GM18502 (cell line): ENCODE measurements at regions not wholly inside any gene's neighbourhood (a gene's known extent, or its start where the extent isn't known, plus 50 kb on each side); places are given as distances from the start of the nearest gene placed in this dataset.

Experiments used
- ATAC-seq: cut with Tn5 transposase; IDR thresholded peaks from one replicate; pipeline ENCODE4 v1.9.1; 2021; ENCODE audit warnings: mild to moderate bottlenecking; ENCODE audit not compliant: unreplicated experiment, poor library complexity

DNA sequence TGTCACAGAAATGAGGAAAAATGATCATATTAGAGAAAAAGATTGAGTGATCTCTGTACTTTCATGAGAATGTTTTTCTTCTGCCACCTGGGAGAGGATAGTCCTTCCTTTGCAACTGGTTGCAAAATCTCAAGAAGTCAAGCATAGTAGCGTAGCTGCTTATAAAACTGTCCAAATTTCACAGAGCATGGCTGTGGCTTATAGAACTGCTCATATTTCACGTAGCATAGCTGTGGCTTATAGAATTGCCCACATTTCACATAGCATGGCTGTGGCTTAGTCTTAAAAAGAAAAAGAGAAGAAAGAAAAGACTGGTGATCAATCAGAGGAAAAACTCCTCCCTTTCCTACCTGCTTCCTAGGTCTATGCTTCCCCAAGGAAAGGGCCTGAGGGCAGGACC is 329.5 kb downstream of the SIPA1L2 start:
- no peak for ATAC-seq

DNA sequence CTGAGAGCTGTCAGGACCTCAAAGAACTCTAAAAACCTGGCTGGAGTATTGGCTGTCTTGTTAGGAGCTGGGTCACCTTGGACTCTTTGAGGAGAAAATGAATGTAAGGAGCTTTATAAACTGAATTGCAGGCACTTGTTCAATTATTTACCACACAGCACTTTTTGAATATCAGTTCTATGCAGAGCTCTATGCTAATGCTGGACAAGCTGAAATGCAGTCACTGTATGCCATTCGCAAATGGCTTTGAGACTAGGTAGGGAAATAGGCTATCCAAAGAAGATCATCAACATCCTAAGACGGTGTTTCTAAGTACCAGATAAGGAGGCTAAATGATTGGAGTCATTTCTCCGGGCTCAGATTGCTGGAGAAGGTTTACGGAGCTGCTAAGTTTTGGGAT is 333.5 kb downstream of the SIPA1L2 start:
- ATAC-seq: no peak

DNA sequence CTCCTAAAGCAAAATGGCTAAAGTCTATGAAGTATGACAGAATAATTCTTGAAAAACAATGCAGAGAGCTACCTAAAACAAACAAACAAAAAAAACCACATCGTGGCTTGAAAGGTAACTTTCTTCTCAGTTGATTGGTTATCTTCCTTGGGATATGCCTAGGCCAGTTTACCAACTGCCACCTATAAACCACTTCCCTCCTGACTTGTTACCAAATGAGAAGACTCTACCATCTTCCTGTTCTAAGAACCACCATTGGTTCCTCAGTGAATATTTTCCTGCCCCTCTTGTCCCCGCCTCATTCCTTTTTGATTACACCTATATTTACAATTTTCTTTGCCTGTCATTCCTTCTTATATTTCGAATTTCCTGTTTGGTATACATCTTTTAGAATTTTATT is 336.6 kb downstream of the SIPA1L2 start:
- no peak for ATAC-seq

DNA sequence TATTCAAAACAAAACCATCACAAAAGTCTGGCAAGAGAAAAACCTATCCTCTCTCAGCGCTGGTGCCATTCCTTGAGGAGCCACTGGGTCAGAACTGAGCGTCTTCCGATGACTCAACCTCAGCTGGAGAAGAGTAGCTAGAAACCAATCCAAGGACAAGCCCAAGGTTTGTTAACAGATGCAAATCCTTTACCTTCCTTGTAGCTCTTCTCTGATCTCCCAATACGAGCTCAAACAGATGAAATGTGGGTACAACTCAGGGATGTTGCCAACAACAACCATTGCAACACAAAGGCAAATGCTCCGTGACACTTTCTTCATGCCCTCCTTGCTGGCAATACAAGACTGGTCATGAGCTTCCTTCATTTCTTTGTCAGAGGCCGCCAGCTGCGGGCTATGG is 337.1 kb downstream of the SIPA1L2 start:
- no peak for ATAC-seq

DNA sequence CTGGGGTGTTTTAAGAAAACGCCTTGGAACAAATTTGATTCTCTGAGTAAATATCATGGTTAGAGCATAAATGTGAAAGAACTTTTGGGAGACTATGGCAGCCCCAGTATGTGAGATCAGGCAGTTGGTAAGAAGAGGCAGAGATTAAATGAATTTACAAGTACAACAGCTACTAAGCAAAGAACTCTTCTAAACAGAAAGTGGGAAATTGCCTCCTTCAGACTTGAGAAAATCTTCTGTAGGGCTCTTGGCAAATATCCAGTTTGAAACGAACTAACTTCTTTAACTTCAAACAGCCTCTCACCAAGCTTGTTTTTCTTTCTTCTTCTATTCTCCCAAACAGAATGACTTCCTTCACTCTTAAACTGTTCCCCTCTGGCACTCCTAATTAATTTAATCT is 337.7 kb downstream of the SIPA1L2 start:
- no peak for ATAC-seq

DNA sequence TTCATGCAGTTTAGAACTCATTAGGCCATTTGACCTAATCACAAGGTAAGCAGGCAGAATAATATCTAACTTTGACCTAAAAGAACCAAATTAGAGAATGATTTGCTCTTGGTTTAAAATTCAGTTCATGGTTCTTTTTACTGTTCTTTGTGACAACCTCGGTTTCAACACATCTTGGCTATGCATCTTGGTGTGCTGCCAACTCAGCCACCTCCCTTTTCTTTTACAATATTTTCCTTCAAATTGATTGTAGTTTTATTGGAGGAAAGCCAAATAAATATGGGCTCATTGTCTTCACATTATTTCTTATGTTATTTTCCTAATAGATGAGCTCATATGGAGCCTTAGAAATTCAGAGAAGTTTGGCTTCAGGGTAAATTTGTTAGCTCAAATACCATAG is 338.3 kb downstream of the SIPA1L2 start:
- no peak for ATAC-seq

DNA sequence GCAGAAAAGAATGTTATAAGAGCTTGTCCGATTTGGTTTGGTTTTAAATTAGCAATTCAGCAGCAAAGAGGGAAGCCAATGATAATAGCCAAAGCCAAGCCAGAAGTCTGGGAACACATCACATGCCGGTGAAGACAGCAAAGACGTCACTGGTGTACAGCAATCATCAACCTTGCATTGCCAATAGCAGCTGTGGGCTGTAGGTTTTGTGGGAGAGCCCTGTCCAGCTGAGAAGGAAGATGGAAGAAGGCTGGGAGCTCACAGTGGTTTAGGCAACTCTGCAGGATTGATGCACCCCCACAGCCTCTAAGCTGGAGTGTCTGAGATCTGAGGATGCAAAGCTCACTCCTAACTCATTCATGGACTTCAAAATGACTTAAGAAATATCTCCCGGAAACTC is 338.7 kb downstream of the SIPA1L2 start:
- ATAC-seq: no peak

DNA sequence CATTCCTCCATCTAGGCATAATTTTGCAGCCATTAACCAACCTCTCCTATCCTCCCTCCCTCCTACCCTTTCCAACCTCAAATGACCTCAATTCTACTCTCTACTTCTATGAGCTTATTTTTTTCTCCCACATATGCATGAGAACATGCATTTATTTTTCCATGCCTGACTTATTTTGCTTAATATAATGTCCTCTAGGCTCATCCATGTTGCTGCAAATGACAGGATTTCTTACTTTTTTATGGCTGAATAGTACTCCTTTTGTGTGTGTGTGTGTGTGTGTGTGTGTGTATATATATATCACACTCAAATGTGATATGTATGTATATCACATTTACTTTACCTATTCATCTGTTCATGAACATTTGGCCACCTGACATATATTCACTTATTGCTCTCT is 339.4 kb downstream of the SIPA1L2 start:
- no peak for ATAC-seq

DNA sequence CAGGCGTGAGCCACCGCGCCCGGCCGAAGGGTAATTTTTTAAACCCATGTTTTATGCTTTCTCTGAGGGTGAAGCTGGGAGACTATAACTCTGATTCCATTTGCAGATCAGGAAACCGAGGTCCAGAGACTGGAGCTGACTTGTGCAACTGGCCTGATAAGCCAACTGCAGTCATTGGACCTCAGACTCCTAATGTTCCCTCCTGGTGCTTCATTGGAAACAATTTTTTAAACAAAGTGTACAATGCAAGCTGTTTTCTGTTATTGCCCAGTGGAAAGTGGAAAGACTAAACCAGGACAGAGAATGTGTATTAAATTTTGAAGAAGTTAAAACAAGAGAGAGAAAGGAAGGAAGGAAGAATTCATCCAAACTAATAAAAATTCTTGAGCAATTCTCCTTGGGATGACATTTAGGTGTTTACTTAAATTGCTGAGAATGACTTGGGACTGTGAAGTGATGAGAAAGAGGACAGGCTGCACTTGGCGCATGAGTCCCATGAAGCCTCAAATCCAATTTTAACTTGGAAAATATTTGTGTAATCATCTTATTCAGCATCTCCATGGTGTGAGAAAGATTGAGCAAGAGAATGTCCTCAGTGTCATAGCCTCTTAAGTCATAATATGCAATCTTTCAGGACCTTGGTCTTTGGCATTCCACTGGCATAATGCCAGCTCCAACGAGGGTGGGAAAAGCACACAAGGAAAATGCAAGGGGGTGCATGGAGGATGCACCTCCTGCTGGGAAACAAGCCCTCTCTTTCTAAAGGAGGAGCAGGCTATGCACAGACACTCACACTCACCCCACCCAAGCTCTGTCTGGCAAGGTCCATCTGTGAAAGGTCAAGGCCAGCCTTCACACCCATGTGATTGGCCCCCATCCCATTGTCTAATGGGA is 342.0 kb downstream of the SIPA1L2 start:
- no peak for ATAC-seq

DNA sequence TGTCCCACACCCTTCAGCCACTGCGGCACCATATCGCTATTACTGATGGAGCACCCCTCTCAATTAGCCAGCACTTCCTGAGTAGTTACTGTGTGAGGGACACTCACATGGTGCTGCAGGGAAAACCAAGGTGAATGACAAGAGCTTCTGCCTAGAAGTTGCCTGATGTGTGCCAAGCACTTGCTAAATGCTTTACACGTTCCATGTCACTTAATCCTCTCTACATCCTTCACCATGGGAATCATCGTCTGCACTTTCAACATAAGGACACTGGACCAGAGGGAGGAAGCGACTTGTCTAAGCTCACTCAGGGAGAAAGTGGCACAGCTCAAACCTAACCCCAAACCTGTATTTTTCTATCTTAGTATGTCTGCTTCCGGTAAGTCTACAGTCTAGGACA is 344.8 kb downstream of the SIPA1L2 start:
- no peak for ATAC-seq

DNA sequence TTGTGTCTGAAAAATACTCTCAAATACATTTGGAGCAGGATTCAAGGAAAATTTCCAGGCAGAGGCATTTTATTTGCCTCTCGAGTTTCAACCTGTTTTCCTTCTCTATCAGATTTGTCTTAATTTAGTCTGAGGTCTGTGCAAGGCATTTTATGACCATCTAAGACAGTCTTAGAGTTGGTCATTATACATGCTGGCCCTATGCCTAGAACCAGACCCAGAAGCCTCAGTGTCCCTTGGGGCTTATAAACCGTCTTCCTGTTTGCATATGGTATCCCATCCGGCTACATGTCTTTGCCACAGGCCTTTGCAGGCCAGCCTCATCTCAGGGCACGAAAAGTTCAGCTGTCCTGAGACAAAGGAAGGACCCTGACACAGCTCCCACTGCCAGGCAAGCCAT is 346.1 kb downstream of the SIPA1L2 start:
- no peak for ATAC-seq

DNA sequence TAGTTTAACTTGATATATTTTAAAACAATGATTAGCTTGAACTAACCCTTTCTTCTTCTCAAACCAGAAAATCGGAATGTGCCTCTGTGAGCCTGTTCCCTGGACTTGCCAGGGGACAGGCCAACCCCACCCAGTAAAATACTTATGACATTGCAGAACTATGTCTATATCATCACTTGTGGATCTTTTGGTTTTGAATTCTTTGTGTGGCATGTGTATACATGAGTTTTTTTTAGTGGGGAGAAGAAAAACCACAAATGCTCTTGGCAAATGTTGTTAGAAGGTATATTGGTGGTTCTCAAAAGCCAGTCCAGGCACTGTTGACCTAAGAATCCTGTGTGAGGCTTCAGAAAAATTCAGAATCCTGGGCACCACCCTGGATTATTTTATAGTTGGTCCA is 347.4 kb downstream of the SIPA1L2 start:
- no peak for ATAC-seq

DNA sequence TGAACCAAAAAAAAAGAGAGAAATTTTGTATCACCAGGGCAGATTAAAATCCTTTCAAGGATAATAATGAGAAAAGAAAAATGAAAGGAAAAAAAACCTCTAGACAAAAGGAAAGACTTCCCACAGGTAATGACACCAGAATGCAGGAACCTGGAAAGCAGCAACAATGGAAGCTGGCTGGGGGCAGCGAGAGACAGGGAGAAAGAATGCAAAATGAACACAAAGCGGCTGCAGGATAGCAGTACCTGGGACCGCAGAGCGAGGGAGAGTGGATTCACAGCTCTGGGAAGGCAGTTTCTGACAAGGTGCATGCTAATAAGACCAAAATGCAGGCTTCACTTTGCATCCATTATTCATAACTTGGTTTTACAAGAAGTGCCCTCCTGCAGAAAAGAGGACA is 349.0 kb downstream of the SIPA1L2 start:
- ATAC-seq: no peak

DNA sequence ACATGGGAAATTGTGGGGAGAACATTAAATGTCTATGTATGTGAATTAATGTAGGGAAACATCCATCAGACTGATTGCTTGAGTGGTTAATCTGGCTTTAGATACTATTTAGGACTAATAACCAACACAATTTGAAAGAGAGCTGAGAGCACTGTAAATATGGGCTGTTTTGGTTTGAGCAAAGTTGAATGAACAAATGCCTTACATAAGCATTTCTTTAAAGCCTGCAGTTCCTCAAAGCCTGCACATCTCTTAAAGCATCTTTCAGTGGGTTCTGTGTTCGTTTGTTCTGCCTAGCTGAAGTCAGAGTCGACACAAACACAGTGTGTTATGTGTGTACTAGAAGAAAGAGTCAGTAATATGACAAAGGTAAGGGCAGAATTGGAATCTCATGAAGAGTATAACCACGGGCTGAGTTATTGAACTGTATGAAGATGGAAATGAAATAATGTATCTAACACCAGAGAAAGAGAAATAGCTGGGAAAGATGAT is 350.0 kb downstream of the SIPA1L2 start:
- no peak for ATAC-seq

DNA sequence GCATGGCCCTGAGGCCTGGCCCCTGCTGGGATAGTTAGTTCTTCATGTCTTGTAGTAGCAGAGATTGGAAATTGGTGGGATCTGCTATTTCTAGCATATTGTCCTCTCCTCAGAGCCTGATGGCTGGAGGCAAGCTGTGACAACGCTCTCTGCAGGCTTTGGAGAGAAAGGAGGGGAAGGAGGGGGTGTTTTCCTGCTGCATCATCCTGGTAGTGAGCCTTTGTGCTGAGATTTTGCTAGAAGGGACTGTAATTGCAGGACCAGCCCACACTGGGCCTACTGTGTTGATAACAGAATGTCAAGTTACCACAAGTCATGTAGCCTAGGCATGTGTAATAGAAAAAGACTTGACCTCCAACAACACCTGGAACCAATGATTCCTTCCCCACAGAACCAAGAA is 351.0 kb downstream of the SIPA1L2 start:
- ATAC-seq: no peak

DNA sequence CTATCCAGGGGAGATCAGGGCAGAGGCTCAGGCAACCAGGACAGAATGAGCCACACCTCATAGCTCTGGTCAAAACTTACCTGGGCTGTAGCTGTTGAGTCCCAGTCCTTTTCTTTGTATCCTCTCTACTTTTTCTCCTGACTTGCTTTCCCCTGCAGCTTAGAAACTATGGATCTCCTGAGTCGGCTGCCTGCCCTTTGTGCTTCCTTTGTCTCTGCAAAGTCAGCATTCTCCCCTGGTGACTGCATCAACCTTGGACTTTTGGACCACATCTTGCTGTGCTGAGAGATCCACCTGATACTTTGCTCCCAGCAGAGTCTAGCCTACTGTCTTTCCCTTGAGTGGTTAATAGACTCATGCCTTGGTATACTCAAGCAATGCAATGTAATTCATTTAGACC is 353.3 kb downstream of the SIPA1L2 start:
- no peak for ATAC-seq

DNA sequence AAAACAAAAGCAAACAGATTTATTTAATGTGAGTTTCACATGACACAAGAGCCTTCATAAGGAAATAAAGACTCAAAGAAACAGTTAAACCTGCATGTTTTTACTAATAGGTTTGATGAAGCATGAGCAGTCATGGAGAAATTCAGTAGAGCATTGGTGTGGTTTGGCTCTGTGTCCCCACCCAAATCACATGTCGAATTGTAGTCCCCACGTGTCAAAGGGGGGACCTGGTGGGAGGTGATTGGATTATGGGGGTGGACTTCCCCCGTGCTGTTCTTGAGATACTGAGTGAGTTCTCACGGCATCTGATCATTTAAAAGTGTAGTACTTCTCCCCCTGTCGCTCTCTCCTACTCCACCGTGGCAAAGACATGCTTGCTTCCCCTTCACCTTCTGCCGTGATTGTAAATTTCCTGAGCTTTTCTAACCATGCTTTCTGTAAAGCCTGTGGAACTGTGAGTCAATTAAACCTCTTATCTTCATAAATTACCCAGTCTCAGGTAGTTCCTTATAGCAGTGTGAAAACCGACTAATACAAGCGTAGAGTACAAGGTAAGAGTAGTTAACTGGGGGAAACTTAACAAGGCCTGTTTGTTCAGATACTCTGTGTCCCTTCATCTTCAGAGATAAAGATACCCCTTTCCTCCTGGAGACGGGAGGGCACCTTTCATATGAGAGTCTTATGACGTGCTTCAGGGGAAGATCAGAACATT is 354.8 kb downstream of the SIPA1L2 start:
- no peak for ATAC-seq

DNA sequence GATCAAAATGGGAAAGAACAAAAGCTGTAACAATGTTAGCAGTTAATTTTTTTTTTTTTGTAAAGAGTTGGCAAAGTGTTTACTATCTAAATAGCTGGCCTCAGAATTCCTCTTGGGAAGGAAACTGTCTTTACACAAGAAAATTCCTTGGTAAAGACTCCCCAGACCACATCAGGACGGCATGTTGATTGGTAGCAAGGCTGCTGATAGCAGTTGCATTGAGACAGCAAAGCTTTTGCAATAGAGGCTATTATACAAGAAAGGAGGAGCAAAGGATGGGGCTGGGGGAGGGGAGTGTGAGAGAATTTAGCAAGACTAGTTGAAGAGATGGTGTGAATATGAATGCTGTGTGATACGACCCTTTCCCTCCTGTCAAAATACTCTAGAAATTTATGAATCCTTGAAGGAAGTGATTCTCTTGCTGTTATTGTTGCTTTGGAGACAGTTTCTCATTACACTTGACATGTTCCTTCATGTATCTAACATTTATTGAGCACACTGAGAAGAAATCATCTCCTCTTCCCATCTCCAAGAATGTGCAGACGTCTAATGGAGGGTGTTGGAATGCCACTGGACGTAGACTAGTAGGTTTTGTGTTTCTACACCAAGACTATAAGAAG is 355.6 kb downstream of the SIPA1L2 start:
- ATAC-seq: no peak

DNA sequence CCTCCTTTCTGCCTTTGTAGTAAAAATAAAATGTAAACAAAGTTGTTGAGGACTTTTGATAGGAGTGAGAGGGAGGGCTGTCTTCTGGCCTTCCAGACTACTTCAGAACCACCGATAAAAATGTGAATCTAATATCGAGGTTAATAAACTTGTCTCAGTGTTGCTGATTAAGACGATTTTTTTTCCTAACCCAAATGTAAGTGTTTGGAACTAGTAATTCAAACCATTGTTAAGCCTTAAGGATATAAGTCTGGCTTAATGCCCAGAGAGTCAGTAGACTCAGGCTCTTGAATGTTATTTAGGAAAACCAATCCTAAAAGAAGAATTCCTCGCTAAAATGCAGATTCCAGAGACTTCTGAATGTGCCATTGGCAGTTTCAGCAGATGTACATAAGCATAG is 356.9 kb downstream of the SIPA1L2 start:
- no peak for ATAC-seq

DNA sequence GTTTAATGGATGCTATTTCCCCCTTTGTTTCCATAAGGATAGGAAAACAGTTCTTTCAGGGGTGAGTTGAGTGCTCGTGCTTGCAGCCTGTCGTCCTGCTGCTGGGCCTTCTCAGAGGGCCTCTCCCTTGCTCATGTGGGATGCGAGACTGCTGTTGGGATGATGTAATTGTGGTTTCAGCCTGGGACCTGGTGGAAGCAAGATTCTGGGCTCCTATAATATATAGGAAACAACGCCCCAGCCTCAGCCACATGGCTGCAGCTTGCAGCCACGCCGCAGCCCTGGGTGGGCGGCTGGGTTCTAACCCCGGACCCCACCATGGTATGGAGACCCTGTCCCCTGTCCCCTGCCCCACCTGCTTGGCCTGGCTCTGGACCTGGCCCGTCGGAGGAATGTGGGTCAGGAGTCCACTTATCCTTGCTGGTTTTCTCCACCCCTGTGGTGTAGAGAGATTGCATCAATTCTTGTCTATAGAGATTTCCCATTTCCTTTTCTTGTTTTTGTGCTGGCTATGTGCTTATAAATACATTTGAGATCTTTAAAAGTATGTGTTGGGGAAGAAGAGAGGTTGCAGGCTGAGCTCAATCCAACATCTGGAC is 357.8 kb downstream of the SIPA1L2 start:
- ATAC-seq: no peak

DNA sequence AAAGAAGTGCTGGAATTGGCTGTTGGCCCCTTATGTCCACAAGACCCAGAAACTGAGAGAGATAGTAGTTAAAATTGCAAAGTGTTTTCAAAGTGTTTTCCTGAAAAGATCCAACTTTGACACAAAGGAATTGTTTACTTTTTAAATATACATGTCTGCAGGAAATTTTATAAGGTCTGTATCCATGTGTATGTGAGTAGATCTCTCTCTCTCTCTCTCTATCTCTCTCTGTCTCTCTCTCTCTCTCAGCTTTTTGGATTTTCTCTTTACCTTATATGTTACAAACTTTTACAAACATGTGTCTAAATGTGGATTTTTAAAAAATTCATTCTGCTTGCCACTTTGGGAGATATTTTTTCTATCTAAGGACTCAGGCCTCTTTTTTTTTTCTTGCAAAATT is 358.6 kb downstream of the SIPA1L2 start:
- no peak for ATAC-seq
